GM18870 (cell line): ENCODE measurements at regions not wholly inside any gene's neighbourhood (a gene's known extent, or its start where the extent isn't known, plus 50 kb on each side); places are given as distances from the start of the nearest gene placed in this dataset.

Source experiments
- ATAC-seq: cut with Tn5 transposase; IDR thresholded peaks from one replicate; pipeline ENCODE4 v1.9.1; 2021; ENCODE audit warnings: moderate library complexity; ENCODE audit not compliant: unreplicated experiment

DNA sequence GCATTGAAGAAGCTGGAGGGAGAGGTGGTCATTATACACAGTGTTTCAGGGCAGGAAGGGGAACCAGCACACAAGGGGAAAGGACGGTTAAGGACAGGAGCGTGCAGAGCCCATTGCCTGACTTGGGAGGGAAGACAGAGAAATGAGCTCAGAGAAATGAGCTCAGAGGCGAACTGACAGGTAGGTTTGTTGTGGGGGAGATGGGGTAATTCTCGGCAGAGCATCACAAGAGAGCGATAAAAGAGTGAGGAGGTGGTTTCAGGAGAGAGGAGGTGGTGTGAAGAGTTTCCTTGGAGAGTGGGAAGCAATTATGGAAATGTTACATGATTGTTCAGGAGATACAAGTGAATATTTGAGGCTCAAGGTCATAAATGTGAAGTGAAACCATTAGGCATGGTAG is 61.0 kb downstream of the MRGPRX1 start:
- no peak for ATAC-seq

DNA sequence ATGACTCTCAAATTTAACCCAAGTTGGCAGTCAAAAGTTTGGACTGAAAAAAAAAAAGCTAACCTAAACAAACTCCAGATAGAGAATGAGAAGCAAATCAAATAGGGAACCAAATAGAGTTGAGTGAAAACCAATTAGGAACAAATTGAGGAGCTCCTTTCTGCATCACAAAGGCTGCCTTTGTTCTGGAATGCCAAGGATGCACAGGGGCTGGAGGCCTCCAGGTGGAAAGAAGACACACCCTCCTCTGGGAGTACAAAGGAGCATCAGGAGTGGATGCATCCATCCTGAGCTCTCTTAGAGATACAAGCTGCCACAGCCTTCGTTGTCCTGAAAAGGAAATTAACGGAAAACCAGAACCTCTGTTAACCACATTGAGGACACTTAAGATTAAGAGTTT is 73.3 kb downstream of the MRGPRX1 start:
- no peak for ATAC-seq

DNA sequence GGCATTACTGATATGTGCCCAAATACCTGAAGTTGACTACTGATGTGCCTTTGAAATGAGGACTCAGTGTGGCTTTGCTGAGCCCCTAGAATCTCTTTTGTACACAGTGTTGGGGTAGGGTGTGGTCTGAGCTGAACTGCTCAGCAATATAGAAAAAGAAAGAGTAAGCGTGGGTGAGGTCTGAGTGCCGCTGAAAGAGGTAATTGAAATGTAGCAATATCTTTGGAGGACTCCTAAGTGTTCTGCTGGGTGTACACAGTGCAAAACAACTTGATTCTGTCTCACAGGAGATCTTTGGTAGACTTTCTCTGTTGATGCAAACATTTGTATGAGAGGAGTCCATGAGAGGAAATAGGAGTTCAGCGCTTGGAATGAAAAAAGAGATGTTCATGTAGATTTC is 73.7 kb upstream of the PTPN5 start:
- no peak for ATAC-seq

DNA sequence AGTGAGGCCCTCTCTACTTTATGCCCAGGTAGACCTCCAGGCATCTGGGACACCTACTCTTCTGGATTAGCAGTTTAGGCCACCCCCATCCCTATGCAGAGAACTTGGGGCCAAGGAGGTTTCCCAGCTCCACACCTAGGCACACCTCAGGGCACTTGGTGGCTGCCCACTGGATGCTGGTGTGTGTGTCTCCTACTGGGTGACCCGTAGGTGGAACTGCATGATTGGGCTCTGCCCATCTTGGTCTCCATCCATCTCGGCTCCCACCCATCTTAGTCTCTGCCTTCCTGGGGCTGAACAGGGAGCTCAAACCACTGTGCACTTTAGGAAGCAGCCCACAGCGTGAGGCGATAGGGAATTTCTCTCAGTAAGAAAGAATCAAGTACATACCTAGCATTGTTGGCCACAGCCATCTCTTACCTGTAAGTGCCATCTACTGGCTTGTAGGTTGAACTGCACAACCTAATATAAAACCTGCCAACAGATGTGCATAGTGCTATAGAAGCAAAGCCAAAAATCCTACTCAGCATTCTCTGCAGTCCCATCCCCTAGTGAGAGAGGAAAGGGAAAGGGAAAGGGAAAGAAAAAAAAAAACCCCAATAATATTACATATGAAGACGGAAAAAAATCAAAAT is 61.6 kb upstream of the PTPN5 start:
- ATAC-seq, result peak; percentile 76

DNA sequence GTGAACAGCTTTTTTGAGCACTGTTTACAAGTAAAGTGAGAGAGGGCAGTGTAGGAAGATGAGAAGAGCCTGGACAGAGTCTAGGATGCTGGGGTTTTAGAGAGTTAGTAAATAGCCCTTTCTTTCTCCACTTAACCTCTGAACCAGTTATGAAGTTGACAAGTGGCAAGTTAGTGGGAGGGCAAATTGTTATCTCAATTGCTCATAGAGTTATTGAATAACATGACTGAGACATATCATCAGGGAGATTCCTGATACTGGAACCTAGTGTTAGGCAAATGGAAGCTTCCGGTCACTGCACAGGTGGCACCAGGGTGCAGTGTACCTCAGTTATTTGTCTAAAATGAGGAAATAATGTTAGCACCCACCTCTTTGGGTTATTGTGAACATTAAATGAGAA is 57.8 kb upstream of the PTPN5 start:
- no peak for ATAC-seq

DNA sequence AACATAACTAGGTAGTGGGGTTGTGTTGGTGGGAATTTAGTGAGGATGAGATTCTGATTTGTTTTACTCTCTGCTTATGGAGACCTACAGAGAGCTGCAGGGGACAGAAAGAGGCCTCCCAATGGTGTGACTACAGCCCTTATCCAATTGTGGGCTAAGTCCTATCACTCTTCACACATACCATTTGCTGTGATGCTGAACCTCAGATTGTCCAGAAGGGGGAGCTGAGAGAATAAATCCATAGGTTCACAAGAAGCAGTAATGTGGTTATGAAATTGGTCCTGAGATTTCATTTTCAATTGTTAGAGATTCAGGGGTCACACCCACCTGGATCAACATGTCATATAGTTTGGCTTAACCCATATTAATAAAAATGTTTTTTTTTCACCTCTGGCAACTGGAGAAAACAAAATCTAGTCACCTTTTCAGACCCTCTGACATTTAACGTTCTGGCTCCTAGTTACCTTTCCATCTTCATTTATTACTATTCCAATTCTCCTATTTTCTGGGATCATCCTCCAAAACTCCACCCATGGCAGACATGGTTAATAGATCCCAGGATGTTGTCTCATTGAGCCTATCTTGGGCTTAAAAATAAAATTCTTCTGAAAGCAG is 53.3 kb upstream of the PTPN5 start:
- ATAC-seq, result no peak
